HG03565 (cell line): ENCODE measurements at regions not wholly inside any gene's neighbourhood (a gene's known extent, or its start where the extent isn't known, plus 50 kb on each side); places are given as distances from the start of the nearest gene placed in this dataset.
A peak's percentile ranks its signal among the peaks of the same experiment; 100 is the strongest.

ENCODE experiments used
- ATAC-seq: cut with Tn5 transposase; IDR thresholded peaks from one replicate; pipeline ENCODE4 v1.9.1; 2021; ENCODE audit warnings: mild to moderate bottlenecking, moderate library complexity; ENCODE audit not compliant: unreplicated experiment

DNA sequence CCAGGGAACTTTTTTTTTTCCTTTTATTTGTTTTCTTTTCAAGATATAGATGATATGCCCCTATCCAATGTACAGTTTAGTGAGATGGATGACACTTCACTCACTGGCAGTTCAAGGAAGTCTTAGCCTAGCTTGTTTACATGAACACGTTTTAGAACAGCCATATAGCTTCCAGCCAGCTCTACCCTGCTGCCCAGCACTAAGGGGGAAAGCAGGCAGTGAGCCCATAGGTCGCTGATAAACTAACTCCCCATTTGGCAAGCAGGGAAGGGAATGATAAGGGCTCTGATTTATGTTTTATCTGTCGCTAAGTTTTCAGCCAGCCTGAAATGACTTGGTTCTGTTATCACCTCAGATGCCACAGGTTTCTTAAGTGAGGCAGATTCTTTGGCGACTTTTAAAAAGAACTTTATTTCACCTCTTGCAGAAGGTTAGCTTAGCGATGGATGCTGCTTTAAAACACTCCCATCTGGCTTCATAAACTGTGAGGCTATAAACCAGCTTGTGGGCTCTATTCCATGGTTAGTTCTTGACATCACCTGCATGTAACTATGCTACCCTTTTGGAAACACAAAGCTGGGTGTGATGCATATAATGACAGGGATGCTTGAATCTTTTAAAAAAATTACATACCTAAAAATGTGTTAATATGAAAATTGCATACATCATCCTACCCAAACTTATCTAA, 348.4 kb downstream of the FBXO8 start:
- ATAC-seq = no peak

DNA sequence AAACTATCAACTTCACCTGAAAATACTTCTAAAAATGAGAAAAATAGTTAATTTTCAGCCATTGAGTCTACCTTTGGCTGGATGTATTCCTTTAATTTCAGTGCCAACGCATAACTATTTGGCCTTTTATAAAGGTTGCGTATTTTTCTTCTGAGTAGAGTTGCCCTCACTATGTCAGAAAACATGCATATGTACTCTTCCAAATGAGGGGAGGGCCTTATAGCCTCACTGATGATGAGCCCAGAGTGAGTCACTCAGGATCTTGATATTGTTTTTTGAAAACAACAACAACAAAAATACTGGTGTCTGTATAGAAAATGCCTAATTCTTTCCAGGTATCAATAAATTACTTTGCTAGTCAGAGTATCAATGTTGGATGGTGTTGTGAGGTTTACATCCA, 349.3 kb downstream of the FBXO8 start:
- ATAC-seq = no peak

DNA sequence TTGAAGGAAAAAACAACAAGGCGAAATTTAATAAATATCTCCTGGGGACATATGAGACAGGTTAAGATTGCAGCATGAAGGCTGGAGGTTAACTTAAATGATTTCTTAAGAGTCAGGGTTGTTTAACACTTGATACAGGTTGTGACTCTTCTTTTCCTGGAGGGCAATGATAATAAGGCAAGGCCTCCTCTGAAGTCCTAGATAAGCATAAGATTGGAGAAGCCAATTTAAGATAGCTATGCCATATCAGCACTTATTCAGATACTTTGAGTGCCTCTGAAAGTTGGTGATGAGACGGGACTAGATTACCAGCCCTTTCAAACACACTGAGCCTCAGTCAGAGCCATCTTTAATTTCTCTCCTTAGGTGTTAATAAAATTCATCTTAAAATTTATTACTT, 350.8 kb downstream of the FBXO8 start:
- ATAC-seq = no peak

DNA sequence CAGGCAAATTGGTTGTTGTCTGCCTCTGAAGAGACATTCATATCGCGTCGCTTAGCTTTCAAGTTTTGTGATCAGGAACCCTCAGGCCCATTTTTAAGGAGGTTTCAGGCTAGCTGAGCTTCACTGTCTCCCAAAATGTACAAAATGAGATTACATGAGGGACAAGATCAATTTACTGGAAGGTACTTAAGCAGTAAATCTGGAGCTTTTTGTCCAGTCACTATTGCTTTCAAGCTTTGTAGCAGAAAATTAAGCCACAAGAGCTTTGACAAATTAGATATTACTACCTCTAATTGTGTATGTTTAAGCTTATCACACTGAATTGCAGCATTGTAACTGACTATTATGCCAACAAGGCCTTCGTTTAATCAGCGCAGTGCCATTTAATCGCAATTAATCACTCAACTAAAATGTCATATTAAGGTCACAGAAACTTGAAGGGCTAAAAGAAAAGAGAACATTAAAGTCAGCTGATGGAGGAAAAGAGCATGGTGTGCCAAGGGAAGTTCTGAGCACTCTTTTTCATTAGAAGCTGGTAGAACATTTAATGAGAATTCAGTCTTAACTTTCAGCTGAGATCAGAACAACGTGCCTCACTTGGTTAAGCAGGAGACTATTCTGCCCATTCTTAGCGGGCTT, 353.0 kb downstream of the FBXO8 start:
- ATAC-seq = no peak

DNA sequence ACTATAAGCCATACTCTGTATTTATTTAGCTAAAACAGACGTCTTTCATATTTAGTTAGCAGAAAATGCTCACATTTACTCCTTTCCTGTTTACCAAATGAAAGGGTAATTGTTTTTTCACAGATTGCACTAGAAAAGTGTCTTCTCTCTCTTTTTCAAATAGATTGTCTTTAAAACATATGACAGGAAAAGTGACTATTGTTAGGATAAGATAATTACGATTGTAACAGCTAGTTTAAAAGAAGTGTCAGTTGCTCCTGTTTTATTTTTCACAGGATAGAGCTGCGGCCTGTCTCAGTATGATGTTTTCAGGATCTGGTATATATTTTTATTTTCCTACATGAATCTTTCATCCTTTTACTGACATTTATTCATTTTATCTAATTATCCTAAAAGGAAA, 353.5 kb downstream of the FBXO8 start:
- ATAC-seq = no peak

DNA sequence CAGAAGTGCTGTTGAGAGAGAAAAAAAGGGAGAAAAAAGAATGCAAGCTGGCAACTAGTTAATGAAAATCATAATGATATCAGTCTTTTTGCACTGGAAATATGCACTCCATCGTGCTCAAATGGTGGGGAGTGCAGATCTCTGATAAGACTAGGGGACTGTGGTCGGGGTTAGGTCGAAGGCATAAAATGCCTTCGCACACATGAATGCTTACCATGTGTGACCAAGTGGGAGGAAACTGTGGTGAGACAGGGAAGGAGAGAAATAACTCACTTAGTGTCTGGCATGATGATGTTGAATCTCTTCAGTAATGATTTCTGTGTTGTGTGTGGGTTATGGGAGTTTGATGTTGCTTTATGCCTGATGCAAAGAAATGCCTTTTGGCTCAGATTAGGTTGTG, 358.9 kb downstream of the FBXO8 start:
- peak; percentile 90 for ATAC-seq

DNA sequence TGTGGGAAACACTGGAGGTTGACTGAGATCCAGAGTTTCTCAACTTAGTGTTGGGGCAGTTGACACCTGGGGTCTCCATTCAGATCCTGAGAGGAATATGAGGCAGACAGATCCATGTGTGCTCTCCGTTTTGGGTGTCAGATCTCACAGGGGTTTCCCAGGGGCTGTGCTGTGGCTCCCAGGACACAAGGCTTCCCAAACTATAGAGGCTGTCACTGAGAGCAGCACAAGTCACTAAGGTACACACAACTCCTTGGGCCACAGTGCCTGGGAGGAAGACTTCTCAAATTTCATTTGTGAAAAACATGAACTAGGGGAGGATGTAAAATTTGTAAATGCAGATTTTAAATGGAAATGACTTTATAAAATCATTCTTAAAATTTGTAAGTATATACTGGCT, 363.6 kb downstream of the FBXO8 start:
- ATAC-seq = no peak

DNA sequence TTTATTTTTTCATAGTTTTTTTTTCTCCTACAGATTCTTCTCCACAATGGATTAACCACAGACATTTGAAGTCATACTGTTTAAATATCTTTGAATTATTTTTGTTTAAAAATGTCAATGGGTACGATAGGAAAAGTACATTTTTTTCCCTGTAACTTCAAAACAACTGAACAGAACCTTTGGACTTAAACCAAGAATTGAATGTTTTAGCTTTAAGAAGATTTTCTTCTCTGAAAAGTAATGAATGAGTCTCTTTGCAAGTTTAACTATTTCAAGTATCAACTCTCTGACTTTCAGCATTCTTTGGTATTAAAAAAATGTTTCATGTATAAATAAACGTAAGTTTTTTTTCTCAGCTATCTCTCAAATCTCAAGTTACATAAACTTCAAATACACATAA, 364.3 kb downstream of the FBXO8 start:
- ATAC-seq = no peak

DNA sequence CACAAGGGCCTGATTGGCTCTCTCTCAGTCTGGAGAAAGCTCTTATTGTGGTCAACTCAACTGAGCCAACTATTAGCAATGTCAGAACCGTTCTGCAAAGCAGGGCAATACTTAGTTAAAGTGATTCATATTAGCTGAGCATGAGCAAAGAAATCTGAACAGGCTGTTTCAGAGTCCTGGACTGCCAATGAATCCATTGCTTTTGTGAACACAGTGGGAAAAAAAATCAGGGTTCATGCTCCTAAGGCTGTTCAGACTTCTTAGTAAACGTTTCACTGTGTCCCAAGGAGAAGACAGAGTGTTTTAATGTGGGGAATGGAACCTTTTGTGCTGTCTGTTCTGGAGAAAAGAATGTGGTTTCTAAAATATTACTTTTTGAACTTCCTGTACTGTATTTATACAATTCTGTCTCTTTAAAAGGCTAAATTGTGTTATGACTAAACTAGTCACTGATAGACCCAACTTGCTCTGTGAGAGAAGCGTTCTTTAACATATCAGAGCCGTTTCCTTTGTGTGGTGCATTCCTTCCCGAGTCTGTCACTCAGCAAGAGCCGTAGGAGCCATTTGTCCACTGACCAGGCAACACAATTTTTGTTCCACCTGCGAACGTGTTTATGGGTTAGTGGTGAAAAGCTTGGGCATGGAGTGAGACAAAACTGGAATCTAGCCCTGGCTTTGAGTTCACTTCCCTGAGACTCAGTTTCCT, 366.1 kb downstream of the FBXO8 start:
- ATAC-seq = no peak

DNA sequence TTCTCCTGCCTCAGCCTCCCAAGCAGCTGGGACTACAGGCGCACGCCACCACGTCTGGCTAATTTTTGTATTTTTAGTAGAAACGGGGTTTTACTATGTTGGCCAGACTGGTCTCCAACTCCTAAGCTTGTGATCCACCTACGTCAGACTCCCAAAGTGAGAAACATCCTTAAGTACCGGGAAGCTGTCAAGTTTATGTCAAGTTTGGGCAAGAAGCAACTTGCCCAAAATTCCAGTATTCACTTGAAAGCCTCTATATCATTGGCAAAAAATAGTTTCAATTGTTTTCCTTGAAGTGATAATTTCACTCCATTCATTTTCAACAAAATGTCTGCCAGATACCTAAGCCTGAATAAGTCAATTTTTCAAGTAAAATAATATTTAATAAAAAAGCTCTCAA, 370.0 kb downstream of the FBXO8 start:
- no peak for ATAC-seq

DNA sequence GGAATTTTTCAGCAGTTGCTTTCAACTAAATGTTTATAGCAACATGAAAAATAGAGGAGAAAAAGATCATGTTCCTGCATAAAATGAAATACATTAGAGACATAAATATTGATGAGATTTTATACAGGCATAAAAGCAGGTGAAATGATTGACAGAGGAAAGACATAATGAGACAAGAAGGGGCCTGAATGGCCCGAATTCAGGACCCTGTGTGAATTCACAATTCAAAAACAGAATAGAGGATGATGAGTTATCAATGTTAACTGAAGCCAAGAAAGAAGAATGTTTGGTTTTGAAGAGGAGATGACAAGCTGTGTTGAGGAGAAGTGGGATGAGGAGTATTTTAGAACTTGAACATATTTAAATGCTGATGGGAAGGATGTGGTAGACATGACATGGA, 371.1 kb downstream of the FBXO8 start:
- no peak for ATAC-seq

DNA sequence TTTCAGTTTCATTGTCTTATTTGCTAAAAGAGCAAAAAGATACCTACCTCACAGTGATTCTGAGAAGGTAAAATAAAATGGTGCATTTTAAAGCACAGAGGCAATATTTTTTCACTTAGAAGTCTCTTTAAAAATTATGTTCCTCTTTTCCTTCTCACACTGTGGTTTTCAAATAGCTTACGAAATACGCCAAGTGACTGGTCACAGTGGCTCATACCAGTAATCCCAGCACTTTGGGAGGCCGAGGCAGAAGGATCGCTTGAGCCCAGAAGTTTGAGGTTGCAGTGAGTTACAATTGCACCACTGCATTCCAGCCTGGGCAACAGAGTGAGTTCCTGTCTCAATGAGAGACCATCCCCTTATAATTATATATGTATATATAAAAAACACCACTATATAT, 372.6 kb downstream of the FBXO8 start:
- no peak for ATAC-seq

DNA sequence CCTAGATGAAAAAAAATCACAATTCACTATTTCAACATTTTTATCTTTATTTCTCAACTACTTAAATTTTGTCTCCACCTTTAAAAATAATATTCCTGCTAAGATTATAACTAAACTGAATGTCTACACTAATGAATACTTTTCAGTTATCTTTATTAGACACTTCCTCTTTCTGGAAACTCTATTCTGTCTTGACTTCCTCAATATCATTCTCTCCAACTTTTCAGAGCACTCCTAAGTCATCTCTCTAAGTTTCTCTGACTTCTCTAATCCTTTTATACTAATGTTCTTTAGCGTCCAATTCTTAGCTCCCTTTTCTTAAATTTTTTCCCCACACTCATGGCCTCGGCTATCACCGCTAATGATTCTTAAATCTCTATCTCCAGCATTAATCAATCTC, 374.2 kb downstream of the FBXO8 start:
- no peak for ATAC-seq

DNA sequence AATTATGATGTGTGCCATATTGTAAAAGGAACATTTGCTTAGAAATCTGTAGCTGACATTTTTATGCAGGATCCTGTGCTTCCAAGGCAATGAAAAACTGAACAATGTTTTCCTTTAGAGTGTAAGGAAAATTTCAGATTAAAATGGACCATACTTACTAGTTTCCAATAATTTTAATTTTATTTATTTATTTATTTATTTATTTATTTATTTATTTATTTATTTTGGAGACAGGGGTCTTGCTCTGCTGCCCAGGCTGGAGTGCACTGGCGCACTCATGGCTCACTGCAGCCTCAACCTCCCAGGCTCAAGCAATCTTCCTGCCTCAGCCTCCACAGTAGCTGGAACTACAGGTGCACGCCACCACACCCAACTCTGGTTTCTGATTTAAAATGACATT, 369.8 kb upstream of the HAND2 start:
- no peak for ATAC-seq

DNA sequence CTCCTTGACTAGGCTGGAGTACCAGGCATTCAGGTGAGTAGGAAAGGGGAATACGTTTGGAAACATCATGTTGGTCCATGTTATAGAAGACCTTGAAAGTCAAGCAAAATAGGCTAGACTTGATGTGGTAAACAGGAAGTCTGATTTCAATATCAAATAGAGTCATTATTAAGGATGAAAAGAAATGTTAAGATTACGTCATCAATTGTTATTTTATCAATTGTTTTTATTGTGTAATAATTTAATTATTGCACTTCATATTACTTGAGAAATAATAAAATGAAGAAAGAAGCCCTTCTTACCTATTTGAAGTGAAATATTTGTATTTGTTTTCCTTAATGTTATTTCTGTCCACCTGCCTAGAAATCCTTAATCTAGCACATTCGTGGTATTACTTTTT, 361.0 kb upstream of the HAND2 start:
- no peak for ATAC-seq

DNA sequence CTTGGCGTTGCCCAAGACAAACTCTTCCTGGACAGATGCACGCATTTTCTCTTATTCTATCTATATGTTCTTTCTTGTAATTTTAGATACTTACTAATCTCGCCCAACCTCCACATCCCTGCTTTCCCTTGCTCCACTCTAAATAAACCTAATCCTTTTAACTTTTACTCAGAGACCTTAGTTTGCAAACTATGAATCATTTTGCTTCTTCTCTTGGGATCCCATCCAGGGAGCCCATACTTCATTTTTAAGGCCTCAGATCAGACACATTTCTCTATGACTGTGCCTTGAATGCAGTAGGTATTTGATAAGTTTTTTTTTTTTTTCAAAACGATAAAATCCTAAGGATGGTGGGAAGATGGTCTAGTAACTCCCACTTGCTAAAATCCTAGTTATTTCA, 353.8 kb upstream of the HAND2 start:
- ATAC-seq = no peak

DNA sequence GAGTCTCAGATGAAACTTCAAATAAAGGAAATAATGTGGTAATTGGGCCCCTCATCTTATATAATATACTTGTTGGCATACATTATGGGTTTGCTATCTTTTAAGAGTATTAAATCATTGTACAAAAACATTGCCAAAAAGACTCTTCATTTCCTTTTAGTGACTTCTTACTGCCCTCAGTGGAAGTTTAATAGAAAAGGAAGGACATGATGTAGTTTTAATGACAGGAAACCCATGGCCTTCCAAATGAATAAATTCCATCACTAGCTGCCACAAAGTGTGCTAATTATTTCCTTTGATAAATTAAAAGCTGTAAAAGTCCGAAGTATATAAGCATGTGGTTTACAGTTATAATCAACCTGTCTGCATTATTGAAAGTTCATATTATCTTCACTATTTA, 350.9 kb upstream of the HAND2 start:
- no peak for ATAC-seq

DNA sequence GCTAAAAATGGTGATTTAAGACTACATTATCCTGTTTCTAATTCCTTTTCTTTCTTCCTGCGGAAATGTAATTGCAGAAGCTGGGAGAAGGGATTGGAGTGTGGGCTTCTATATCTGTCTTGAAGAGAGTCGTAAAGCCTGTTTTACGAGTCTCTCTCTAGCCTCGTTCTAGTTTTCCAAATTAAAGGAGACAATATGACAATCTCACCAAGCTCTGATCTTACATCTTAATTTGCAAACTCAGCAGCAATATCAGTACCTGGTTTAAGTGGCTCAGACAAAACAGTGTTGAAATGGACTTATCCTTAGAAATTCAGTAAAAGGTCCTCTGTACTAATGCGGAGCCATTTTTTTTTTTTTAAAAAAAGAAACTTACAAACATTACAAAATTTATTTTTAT, 349.5 kb upstream of the HAND2 start:
- ATAC-seq = no peak

DNA sequence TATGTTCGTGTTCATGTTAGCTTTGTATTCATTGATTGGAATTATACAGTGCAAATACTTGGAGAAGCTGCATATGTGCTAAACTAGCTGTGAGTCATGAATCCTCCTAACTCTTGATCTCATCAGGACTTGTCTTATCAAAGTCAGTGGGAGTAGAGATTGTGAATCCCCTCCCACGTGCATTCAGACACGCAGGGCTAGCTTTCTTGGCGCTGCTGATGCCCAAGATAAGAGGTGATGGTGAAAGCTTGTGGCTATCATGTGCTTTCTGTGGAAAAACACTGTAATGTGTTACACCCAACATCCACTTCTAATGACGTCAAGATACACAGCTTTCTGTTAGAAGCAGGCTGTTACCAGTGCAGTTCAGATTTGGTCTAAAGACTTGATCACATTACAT, 348.7 kb upstream of the HAND2 start:
- no peak for ATAC-seq

DNA sequence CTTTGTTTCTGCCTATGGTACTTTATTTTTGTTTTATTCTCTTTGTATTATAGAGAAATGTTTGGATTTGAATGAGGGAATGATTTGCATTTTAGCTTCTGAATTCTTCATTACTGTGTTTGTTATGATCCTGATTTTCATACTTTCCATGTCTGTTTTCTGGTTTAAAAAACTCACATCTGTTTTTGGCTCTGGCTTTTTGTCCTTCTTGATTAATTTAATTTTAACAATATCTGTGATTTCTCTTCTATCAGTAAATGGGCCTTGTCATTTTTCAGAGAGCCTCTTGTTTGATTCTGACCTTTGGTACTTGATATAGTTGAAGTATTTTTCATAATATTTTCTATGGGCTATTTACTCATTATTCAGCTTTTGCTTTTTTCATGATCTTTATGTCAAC, 341.6 kb upstream of the HAND2 start:
- no peak for ATAC-seq

DNA sequence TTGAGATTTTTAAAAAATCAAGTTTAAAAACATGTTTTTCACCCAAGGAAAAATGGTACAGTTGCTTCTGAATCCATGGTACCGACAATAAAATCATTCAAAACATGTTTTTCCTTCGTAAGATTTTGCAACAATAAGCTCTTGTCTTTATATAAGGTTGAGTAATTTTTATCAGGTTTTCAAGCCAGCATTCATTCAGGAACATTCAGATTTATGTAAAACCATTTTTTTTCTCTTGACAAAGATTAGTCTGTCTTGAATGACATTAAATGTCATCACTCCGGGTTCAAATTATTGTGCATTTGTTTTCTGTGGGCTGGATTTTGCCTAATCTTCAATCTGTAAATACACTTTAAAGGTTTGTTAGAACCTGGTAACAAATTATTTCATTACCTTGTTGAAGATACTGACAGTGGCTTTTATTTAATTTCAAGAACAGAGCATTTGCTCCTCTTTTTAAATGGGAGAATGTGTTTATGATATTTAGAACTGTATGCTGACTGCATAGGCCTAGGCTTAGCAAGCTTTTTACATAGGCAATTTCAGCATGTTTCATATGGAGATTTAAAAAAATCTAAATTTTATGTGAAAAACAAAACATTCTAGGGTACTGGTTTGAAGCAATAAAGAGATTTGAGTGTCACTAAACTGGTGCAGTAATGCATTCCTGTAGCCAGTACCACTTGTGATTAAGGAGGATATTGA, 336.4 kb upstream of the HAND2 start:
- ATAC-seq = no peak

DNA sequence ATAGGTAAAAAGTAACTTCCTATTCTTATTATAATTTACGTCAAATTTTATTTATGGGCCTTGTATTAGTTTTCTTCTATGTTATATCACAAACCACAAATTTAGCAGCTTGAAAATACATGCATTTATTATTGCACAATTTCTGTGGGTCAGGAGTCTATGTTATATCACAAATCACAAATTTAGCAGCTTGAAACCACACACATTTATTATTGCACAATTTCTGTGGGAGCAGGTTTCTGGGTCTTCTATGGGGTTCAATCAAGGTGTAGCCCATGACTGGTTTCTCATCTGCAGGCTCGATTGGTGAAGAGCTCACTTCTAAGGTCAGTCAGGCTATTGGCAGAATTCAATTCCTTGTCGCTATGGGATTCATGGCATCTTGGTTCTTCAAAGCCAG, 332.7 kb upstream of the HAND2 start:
- ATAC-seq = no peak
